ENCODE measurements at regions not wholly inside any gene's neighbourhood (a gene's known extent, or its start where the extent isn't known, plus 50 kb on each side); places are given as distances from the start of the nearest gene placed in this dataset.

DNA sequence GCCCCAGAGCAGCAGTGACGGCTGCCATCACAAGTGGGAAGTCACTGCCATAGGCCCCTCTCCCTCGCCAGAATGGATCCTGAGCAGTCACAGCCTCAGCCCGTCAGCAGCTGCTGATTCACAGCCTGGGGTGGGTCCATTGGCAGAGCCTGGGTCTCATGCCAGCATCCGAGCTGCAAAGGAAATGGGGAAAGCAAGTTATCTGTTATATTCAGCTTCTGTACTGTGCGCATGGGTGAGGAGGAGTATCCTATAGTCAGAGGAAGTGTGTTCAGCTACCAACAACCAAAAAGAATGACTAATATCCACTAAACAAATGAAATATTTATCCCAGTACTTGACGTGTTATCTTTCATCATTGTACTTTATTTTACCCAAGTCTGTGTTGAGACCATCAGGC lies 119.7 kb downstream of the RCN1 start:
- no peak for TF ChIP-seq RAD21 (IDR thresholded peaks at IDR 0.05; ENCODE audit: insufficient read depth, low read depth, low read length)
- no peak for TF ChIP-seq IKZF1 (conservative IDR thresholded peaks at IDR 0.05)
- no peak for TF ChIP-seq EZH2 (IDR thresholded peaks at IDR 0.05; ENCODE audit: borderline replicate concordance, control insufficient read depth, low read depth, low read length)
- TF ChIP-seq, protein P1, sequence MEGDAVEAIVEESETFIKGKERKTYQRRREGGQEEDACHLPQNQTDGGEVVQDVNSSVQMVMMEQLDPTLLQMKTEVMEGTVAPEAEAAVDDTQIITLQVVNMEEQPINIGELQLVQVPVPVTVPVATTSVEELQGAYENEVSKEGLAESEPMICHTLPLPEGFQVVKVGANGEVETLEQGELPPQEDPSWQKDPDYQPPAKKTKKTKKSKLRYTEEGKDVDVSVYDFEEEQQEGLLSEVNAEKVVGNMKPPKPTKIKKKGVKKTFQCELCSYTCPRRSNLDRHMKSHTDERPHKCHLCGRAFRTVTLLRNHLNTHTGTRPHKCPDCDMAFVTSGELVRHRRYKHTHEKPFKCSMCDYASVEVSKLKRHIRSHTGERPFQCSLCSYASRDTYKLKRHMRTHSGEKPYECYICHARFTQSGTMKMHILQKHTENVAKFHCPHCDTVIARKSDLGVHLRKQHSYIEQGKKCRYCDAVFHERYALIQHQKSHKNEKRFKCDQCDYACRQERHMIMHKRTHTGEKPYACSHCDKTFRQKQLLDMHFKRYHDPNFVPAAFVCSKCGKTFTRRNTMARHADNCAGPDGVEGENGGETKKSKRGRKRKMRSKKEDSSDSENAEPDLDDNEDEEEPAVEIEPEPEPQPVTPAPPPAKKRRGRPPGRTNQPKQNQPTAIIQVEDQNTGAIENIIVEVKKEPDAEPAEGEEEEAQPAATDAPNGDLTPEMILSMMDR (IDR thresholded peaks at IDR 0.05 in 2 of 3, conservative IDR thresholded peaks at IDR 0.05 in 1 of 3; ENCODE audit: control insufficient read depth in 2 of 3, extremely low read depth in 1 of 3, insufficient read depth in 1 of 3, low read depth in 3 of 3, low read length in 3 of 3): no peak
- no peak for TF ChIP-seq ZNF274 (IDR thresholded peaks at IDR 0.05; ENCODE audit: insufficient read depth, insufficient read length)
- TF ChIP-seq EGR1 (IDR thresholded peaks at IDR 0.05; ENCODE audit: borderline replicate concordance in 1 of 2, low read depth in 2 of 2, low read length in 2 of 2): no peak
- TF ChIP-seq SRF (IDR thresholded peaks at IDR 0.05; ENCODE audit: low read depth in 2 of 2, low read length in 2 of 2): no peak
- no peak for TF ChIP-seq E2F4 (IDR thresholded peaks at IDR 0.05; ENCODE audit: low read depth, low read length)
- no peak for TF ChIP-seq ELK1 (IDR thresholded peaks at IDR 0.05; ENCODE audit: low read depth, low read length)
- no peak for TF ChIP-seq POLR2AphosphoS2 (IDR thresholded peaks at IDR 0.05; ENCODE audit: low read depth, low read length)
- TF ChIP-seq POLR2AphosphoS5 (IDR thresholded peaks at IDR 0.05; ENCODE audit: low read length): no peak
- no peak for TF ChIP-seq USF1 (IDR thresholded peaks at IDR 0.05; ENCODE audit: borderline replicate concordance, extremely low read length, insufficient read depth, low read depth, low read length)
- TF ChIP-seq TARDBP (IDR thresholded peaks at IDR 0.05; ENCODE audit: borderline replicate concordance): no peak

Measured in GM12878 (cell line).